IMR-90 (cell line): ENCODE measurements at regions not wholly inside any gene's neighbourhood (a gene's known extent, or its start where the extent isn't known, plus 50 kb on each side); places are given as distances from the start of the nearest gene placed in this dataset.

Experiments used
- FOS ChIP-seq: fragments of 150-350 bp; IDR thresholded peaks from 2 replicates; pipeline ENCODE4 v1.6.1; 2016; ENCODE audit warnings: low read depth, low read length
- MXI1 ChIP-seq: IDR thresholded peaks from 2 replicates; pipeline ENCODE4 v1.6.1; 2012; ENCODE audit warnings: low read depth, mild to moderate bottlenecking, low read length, moderate library complexity, borderline replicate concordance
- POLR2A ChIP-seq: IDR thresholded peaks from 2 replicates; pipeline ENCODE4 v1.6.1; 2012; ENCODE audit warnings: mild to moderate bottlenecking, low read depth, low read length
- RAD21 ChIP-seq: IDR thresholded peaks from 2 replicates; pipeline ENCODE4 v1.6.1; 2012; ENCODE audit warnings: low read length, improper control_type of control experiment
- RCOR1 ChIP-seq: IDR thresholded peaks from 2 replicates; pipeline ENCODE4 v1.6.1; 2012; ENCODE audit warnings: mild to moderate bottlenecking, low read length, improper control_type of control experiment; ENCODE audit not compliant: insufficient replicate concordance
- SMC3 ChIP-seq: fragments of 150-350 bp; IDR thresholded peaks from 2 replicates; pipeline ENCODE4 v1.6.1; 2016; ENCODE audit warnings: low read depth, mild to moderate bottlenecking, antibody characterized with exemption, low read length, moderate library complexity
- TF ChIP-seq, protein P1 (sequence below): conservative IDR thresholded peaks from 2 replicates; pipeline ENCODE4 v1.5.1; 2012; ENCODE audit warnings: mild to moderate bottlenecking, low read depth, low read length, improper control_type of control experiment
- TF ChIP-seq, protein P2 (sequence below): fragments of 150-350 bp; IDR thresholded peaks from 2 replicates; pipeline ENCODE4 v1.6.1; 2017; ENCODE audit warnings: mild to moderate bottlenecking, antibody characterized with exemption, low read length, low read depth

DNA sequence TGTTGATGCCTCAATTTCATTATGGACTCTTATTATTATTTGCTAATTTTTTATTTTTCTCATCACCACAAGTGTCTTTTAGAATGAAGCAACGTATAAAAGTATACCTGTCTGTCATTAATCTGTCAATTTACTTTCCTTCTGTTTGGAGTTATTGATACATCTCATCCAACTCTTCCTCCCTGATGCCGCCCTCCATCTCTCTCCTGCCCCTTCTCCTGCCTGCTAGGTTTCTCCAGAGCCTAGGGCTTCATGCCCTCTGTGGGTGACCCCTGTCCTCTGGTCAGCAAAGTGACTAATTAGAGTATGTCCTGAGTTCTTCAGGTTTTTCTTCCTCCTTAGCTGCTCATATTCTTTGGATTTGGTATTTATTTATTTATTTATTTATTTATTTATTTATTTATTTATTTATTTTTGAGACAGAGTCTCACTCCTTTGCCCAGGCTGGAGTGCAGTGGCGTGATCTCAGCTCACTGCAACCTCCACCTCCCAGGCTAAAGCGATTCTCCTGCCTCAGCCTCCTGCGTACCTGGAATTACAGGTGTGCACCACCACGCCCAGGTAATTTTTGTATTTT, 162.5 kb upstream of the MYCN start:
- TF ChIP-seq, protein P1, sequence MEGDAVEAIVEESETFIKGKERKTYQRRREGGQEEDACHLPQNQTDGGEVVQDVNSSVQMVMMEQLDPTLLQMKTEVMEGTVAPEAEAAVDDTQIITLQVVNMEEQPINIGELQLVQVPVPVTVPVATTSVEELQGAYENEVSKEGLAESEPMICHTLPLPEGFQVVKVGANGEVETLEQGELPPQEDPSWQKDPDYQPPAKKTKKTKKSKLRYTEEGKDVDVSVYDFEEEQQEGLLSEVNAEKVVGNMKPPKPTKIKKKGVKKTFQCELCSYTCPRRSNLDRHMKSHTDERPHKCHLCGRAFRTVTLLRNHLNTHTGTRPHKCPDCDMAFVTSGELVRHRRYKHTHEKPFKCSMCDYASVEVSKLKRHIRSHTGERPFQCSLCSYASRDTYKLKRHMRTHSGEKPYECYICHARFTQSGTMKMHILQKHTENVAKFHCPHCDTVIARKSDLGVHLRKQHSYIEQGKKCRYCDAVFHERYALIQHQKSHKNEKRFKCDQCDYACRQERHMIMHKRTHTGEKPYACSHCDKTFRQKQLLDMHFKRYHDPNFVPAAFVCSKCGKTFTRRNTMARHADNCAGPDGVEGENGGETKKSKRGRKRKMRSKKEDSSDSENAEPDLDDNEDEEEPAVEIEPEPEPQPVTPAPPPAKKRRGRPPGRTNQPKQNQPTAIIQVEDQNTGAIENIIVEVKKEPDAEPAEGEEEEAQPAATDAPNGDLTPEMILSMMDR: no peak
- TF ChIP-seq RCOR1 (no peak), FOS (no peak), POLR2A (no peak), RAD21 (no peak), MXI1 (no peak), SMC3 (no peak)
- TF ChIP-seq, protein P2, sequence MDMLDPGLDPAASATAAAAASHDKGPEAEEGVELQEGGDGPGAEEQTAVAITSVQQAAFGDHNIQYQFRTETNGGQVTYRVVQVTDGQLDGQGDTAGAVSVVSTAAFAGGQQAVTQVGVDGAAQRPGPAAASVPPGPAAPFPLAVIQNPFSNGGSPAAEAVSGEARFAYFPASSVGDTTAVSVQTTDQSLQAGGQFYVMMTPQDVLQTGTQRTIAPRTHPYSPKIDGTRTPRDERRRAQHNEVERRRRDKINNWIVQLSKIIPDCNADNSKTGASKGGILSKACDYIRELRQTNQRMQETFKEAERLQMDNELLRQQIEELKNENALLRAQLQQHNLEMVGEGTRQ: no peak
